K562 (cell line): ENCODE measurements at regions not wholly inside any gene's neighbourhood (a gene's known extent, or its start where the extent isn't known, plus 50 kb on each side); places are given as distances from the start of the nearest gene placed in this dataset.

Experiments used
- CEBPB ChIP-seq: fragments of 450-650 bp; IDR thresholded peaks from 2 replicates; pipeline ENCODE4 v1.6.1; 2016; ENCODE audit warnings: missing genetic modification characterization, missing compliant biosample characterization
- EP300 ChIP-seq: IDR thresholded peaks from 2 replicates; pipeline ENCODE4 v1.6.1; 2012; ENCODE audit warnings: low read length, improper control_type of control experiment
- FOXK1 ChIP-seq: sonication (generic); formaldehyde crosslinking; IDR thresholded peaks from 2 replicates; pipeline ENCODE4 v1.8.0; 2022; ENCODE audit warnings: missing genetic modification reagents, mild to moderate bottlenecking, borderline replicate concordance
- FOXP1 ChIP-seq: sonication (generic); formaldehyde crosslinking; IDR thresholded peaks from 2 replicates; pipeline ENCODE4 v1.8.0; 2022; ENCODE audit warnings: mild to moderate bottlenecking, missing genetic modification reagents
- HDAC6 ChIP-seq: IDR thresholded peaks from 2 replicates; pipeline ENCODE4 v1.6.1; 2012; ENCODE audit warnings: low read depth, mild to moderate bottlenecking, control low read depth, inconsistent platforms, low read length, moderate library complexity
- NRF1 ChIP-seq, 2 experiments: fragments of 450-650 bp; IDR thresholded peaks in 1 of 2; conservative IDR thresholded peaks in 1 of 2; 2 replicates each; pipeline ENCODE4 v1.6.1; 2014; ENCODE audit warnings: mild to moderate bottlenecking in 2 of 2
- TBP ChIP-seq: optimal IDR thresholded peaks from 2 replicates; pipeline ENCODE3; 2011; ENCODE audit warnings: low read depth, low read length, improper control_type of control experiment
- TF ChIP-seq, protein P1 (sequence below), 3 experiments: IDR thresholded peaks in 2 of 3; conservative IDR thresholded peaks in 1 of 3; 2 replicates each; pipeline ENCODE4 v1.5.1; 2011 to 2012; ENCODE audit warnings: low read length in 3 of 3, mild to moderate bottlenecking in 3 of 3, control low read depth in 2 of 3, improper control_type of control experiment in 1 of 3, inconsistent platforms in 1 of 3, low read depth in 1 of 3, mixed read lengths in 1 of 3, moderate library complexity in 1 of 3; ENCODE audit not compliant: insufficient read depth in 2 of 3

GRCh38 chr13:111577956-111578605 lies 257.6 kb downstream of the TEX29 start:
- TF ChIP-seq EP300 (no peak), CEBPB (no peak), NRF1 (conservative IDR thresholded peaks at IDR 0.05 in 1 of 2, IDR thresholded peaks at IDR 0.05 in 1 of 2) (no peak), HDAC6 (no peak), TBP (no peak), FOXP1 (no peak), FOXK1 (CRISPR knock-in tag) (no peak)
- TF ChIP-seq, protein P1, sequence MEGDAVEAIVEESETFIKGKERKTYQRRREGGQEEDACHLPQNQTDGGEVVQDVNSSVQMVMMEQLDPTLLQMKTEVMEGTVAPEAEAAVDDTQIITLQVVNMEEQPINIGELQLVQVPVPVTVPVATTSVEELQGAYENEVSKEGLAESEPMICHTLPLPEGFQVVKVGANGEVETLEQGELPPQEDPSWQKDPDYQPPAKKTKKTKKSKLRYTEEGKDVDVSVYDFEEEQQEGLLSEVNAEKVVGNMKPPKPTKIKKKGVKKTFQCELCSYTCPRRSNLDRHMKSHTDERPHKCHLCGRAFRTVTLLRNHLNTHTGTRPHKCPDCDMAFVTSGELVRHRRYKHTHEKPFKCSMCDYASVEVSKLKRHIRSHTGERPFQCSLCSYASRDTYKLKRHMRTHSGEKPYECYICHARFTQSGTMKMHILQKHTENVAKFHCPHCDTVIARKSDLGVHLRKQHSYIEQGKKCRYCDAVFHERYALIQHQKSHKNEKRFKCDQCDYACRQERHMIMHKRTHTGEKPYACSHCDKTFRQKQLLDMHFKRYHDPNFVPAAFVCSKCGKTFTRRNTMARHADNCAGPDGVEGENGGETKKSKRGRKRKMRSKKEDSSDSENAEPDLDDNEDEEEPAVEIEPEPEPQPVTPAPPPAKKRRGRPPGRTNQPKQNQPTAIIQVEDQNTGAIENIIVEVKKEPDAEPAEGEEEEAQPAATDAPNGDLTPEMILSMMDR (IDR thresholded peaks at IDR 0.05 in 2 of 3, conservative IDR thresholded peaks at IDR 0.05 in 1 of 3; ENCODE audit: insufficient read depth in 2 of 3, low read depth in 1 of 3, low read length in 3 of 3) = no peak
